ACC112 (cell line): ENCODE measurements at regions not wholly inside any gene's neighbourhood (a gene's known extent, or its start where the extent isn't known, plus 50 kb on each side); places are given as distances from the start of the nearest gene placed in this dataset.
"Not testable (repeated sequence)": the region's sequence is repeated elsewhere in the genome, so short reads cannot be mapped to it uniquely, and the experiment has no call there.

Source experiments
- H2AFZ ChIP-seq: fragments of 200-600 bp; sonication (generic); one replicate; pipeline ENCODE4 v1.6.0; 2017; ENCODE audit warnings: antibody characterized with exemption, low read length; ENCODE audit not compliant: unreplicated experiment
- H3K27ac ChIP-seq: fragments of 200-600 bp; sonication (generic); 2 replicates; pipeline ENCODE4 v1.5.1; 2014; ENCODE audit warnings: low read depth, mild to moderate bottlenecking, antibody characterized with exemption, low read length, moderate library complexity
- H3K27me3 ChIP-seq: fragments of 200-600 bp; sonication (generic); 2 replicates; pipeline ENCODE4 v1.6.1; 2014; ENCODE audit warnings: mild to moderate bottlenecking, antibody characterized with exemption, low read length, moderate library complexity, mixed read lengths; ENCODE audit not compliant: insufficient read depth
- H3K36me3 ChIP-seq: fragments of 200-600 bp; sonication (generic); 2 replicates; pipeline ENCODE4 v1.6.1; 2016; ENCODE audit warnings: mild to moderate bottlenecking, antibody characterized with exemption, low read length, moderate library complexity, mixed read lengths; ENCODE audit not compliant: insufficient read depth
- H3K4me1 ChIP-seq: fragments of 200-600 bp; sonication (generic); one replicate; pipeline ENCODE4 v1.6.1; 2016; ENCODE audit warnings: low read length, mixed read lengths; ENCODE audit not compliant: insufficient read depth, unreplicated experiment, control insufficient read depth
- H3K4me3 ChIP-seq: fragments of 200-600 bp; sonication (generic); 2 replicates; pipeline ENCODE4 v1.5.1; 2014; ENCODE audit warnings: mild to moderate bottlenecking, low read depth, low read length
- H3K79me2 ChIP-seq: fragments of 200-600 bp; sonication (generic); one replicate; pipeline ENCODE4 v1.6.0; 2016; ENCODE audit warnings: low read length; ENCODE audit not compliant: control insufficient read depth, unreplicated experiment, insufficient read depth

GRCh38 chr1:120614931-120615639, 108.7 kb upstream of the NBPF26 start:
- H3K27me3 ChIP-seq, H3K4me1 ChIP-seq: not testable (repeated sequence)

GRCh38 chr1:120617493-120617892, 106.3 kb upstream of the NBPF26 start:
- H3K36me3 ChIP-seq, H2AFZ ChIP-seq, H3K27me3 ChIP-seq, H3K27ac ChIP-seq, H3K4me1 ChIP-seq, H3K79me2 ChIP-seq, H3K4me3 ChIP-seq: not testable (repeated sequence)

More at GRCh38 chr1:120614931-120615639, 108.7 kb upstream of the NBPF26 start:
- not testable (repeated sequence) for H3K27ac ChIP-seq, H3K4me3 ChIP-seq, H2AFZ ChIP-seq, H3K79me2 ChIP-seq, H3K36me3 ChIP-seq

GRCh38 chr1:120619867-120620692, 103.7 kb upstream of the NBPF26 start:
- not testable (repeated sequence) for H2AFZ ChIP-seq, H3K4me3 ChIP-seq, H3K27ac ChIP-seq, H3K36me3 ChIP-seq, H3K4me1 ChIP-seq, H3K27me3 ChIP-seq, H3K79me2 ChIP-seq

GRCh38 chr1:120620693-120620969, 103.1 kb upstream of the NBPF26 start:
- not testable (repeated sequence) for H3K79me2 ChIP-seq, H3K27me3 ChIP-seq, H3K36me3 ChIP-seq, H3K4me1 ChIP-seq, H3K4me3 ChIP-seq, H2AFZ ChIP-seq, H3K27ac ChIP-seq

- H3K4me3 ChIP-seq, H3K36me3 ChIP-seq, H2AFZ ChIP-seq, H3K4me1 ChIP-seq, H3K27me3 ChIP-seq, H3K79me2 ChIP-seq, H3K27ac ChIP-seq: not testable (repeated sequence)
Observed at GRCh38 chr1:120621278-120621677, 102.5 kb upstream of the NBPF26 start.

GRCh38 chr1:120623539-120623938, 100.2 kb upstream of the NBPF26 start:
- not testable (repeated sequence) for H2AFZ ChIP-seq, H3K4me1 ChIP-seq, H3K27me3 ChIP-seq, H3K79me2 ChIP-seq, H3K27ac ChIP-seq, H3K4me3 ChIP-seq, H3K36me3 ChIP-seq

GRCh38 chr1:120624565-120625064, 99.1 kb upstream of the NBPF26 start:
- H2AFZ ChIP-seq, H3K27me3 ChIP-seq, H3K4me1 ChIP-seq, H3K79me2 ChIP-seq, H3K27ac ChIP-seq, H3K36me3 ChIP-seq, H3K4me3 ChIP-seq: not testable (repeated sequence)

- not testable (repeated sequence) for H3K36me3 ChIP-seq, H3K4me3 ChIP-seq, H3K4me1 ChIP-seq, H3K27me3 ChIP-seq, H3K79me2 ChIP-seq, H3K27ac ChIP-seq, H2AFZ ChIP-seq
Observed at GRCh38 chr1:120629832-120630455, 93.8 kb upstream of the NBPF26 start.

GRCh38 chr1:120634816-120635806, 88.6 kb upstream of the NBPF26 start:
- H2AFZ ChIP-seq, H3K79me2 ChIP-seq, H3K4me3 ChIP-seq, H3K36me3 ChIP-seq, H3K27me3 ChIP-seq, H3K27ac ChIP-seq, H3K4me1 ChIP-seq: not testable (repeated sequence)

- H3K4me1 ChIP-seq, H3K27ac ChIP-seq, H3K4me3 ChIP-seq, H2AFZ ChIP-seq, H3K79me2 ChIP-seq, H3K36me3 ChIP-seq, H3K27me3 ChIP-seq: not testable (repeated sequence)
Observed at GRCh38 chr1:120640261-120641013, 83.3 kb upstream of the NBPF26 start.
